ENCODE measurements at regions not wholly inside any gene's neighbourhood (a gene's known extent, or its start where the extent isn't known, plus 50 kb on each side); places are given as distances from the start of the nearest gene placed in this dataset.

GRCh38 chr6:91043751-91044150, 456.9 kb upstream of the MAP3K7 start:
- no peak for DNase-seq (ENCODE audit: low spot score)
- TF ChIP-seq CTCF (IDR thresholded peaks at IDR 0.05; ENCODE audit: extremely low read depth, missing control alignments), result no peak

GRCh38 chr6:91042656-91043055, 455.8 kb upstream of the MAP3K7 start:
- no peak for TF ChIP-seq CTCF (IDR thresholded peaks at IDR 0.05; ENCODE audit: extremely low read depth, missing control alignments)
- no peak for DNase-seq (ENCODE audit: low spot score)

GRCh38 chr6:91033964-91034363, 447.1 kb upstream of the MAP3K7 start:
- no peak for DNase-seq (ENCODE audit: low spot score)

GRCh38 chr6:91031581-91031980, 444.7 kb upstream of the MAP3K7 start:
- DNase-seq (ENCODE audit: low spot score), result no peak
- no peak for TF ChIP-seq CTCF (IDR thresholded peaks at IDR 0.05; ENCODE audit: extremely low read depth, missing control alignments)

More at GRCh38 chr6:91033964-91034363, 447.1 kb upstream of the MAP3K7 start:
- no peak for TF ChIP-seq CTCF (IDR thresholded peaks at IDR 0.05; ENCODE audit: extremely low read depth, missing control alignments)

- TF ChIP-seq CTCF (IDR thresholded peaks at IDR 0.05; ENCODE audit: extremely low read depth, missing control alignments), result no peak
- no peak for DNase-seq (ENCODE audit: low spot score)
Observed at GRCh38 chr6:91029211-91029610, 442.3 kb upstream of the MAP3K7 start.

- no peak for TF ChIP-seq CTCF (IDR thresholded peaks at IDR 0.05; ENCODE audit: extremely low read depth, missing control alignments)
- DNase-seq (ENCODE audit: low spot score), result no peak
Observed at GRCh38 chr6:91023529-91023928, 436.7 kb upstream of the MAP3K7 start.

GRCh38 chr6:91020744-91021143, 433.9 kb upstream of the MAP3K7 start:
- DNase-seq (ENCODE audit: low spot score), result peak; percentile 20
- TF ChIP-seq CTCF (IDR thresholded peaks at IDR 0.05; ENCODE audit: extremely low read depth, missing control alignments), result no peak

All from GM20000 (cell line).